ENCODE measurements at regions not wholly inside any gene's neighbourhood (a gene's known extent, or its start where the extent isn't known, plus 50 kb on each side); places are given as distances from the start of the nearest gene placed in this dataset.

DNA sequence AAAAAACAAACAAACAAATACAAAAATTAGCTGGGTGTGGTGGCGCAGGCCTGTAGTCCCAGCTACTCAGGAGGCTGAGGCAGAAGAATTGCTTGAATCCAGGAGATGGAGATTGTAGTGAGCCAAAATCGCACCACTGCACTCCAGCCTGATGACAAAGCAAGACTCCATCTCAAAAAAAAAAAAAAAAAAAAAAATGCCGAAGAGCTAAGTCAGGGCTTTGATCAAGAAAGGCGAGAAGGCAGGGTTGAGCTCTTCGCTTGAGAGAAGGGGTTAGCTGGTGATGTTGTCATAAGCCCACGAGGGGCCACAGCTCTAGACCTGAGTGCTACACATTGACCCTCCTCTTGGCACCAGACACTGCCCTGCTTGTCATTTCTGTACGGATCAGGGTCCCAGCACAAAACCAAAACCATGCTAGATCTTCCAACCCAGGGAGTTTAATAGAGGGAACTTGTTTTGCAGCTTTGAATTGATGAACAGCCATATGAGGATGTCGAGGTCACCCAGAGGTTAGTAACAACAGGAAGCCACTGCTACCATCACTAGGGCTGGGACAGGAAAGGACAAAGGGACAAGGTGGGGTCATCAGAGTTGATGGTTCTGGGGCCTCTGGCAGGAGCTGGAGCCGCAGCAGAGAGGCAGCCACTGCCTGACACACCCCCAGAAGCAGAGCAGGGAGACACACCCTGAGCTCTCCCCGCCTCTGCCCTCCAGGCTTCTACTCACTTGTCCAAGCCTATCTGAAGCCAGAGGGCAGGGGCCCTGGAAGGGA, 122.7 kb downstream of the SNX5 start:
- CTCF ChIA-PET (ENCODE audit: partially characterized antibody) = interaction anchor here (0.7 to 1.6 kb wide), 3 partner anchors 153 to 400 kb away, joined by 3 read pairs; no protein-coding TSS in a partner anchor
- FAIRE-seq = no peak
- no peaks in the 10 kb centered on the region for H3K27me3 ChIP-seq (replicated peaks in 1 of 4; ENCODE audit: control insufficient read depth in 3 of 4, extremely low read depth in 1 of 4, insufficient read depth in 3 of 4, low read length in 3 of 4)

More for the DNA sequence above, 122.7 kb downstream of the SNX5 start:
- DNase-seq (ENCODE audit: low read depth in 1 of 2, low spot score in 2 of 2) = no peak
- H2BK15ac ChIP-seq (ENCODE audit: low read length) = no peak overlapping the region
- no peaks in the 10 kb centered on the region for H3K79me1 ChIP-seq (ENCODE audit: low read depth, low read length)
- WGBS, 2 experiments (ENCODE audit: extremely low coverage in 1 of 2, insufficient coverage in 1 of 2, insufficient read length in 1 of 2, insufficient replicate concordance in 2 of 2, low coverage in 1 of 2, low lambda C conversion rate in 2 of 2, missing lambda C conversion rate in 1 of 2) = 88% methylated on average over 8 of the region's 10 CpGs; no CpG with 5 or more reads in 1 of the 2 experiments
- no peaks in the 10 kb centered on the region for H3K36me3 ChIP-seq (ENCODE audit: control insufficient read depth in 2 of 4, insufficient read depth in 4 of 4, low read length in 3 of 4)
- no peak overlapping the region for H2BK120ac ChIP-seq (replicated peaks; ENCODE audit: low read depth, low read length)
- H2BK5ac ChIP-seq (ENCODE audit: low read depth, low read length) = no peak overlapping the region
- H3K14ac ChIP-seq (ENCODE audit: insufficient read length) = no peak overlapping the region
- no peaks in the 10 kb centered on the region for H3K9me3 ChIP-seq (ENCODE audit: insufficient read depth in 2 of 2, low read depth in 1 of 2, low read length in 1 of 2)
- H3K9ac ChIP-seq (replicated peaks in 1 of 4; ENCODE audit: extremely low read depth in 1 of 4, low read depth in 3 of 4, low read length in 3 of 4) = no peak overlapping the region
- H4K91ac ChIP-seq (replicated peaks; ENCODE audit: insufficient read length, low read length) = no peak overlapping the region
- no peak for TF ChIP-seq SIX5 (IDR thresholded peaks at IDR 0.05; ENCODE audit: low read depth, low read length)
- H2BK20ac ChIP-seq (ENCODE audit: low read length) = no peak overlapping the region
- no peak overlapping the region for H3K56ac ChIP-seq (replicated peaks; ENCODE audit: insufficient read length, low read depth, low read length)
- H3K4me2 ChIP-seq (ENCODE audit: insufficient read depth in 1 of 2, low read depth in 2 of 2, low read length in 2 of 2) = no peak overlapping the region
- no peak overlapping the region for H3K18ac ChIP-seq (ENCODE audit: extremely low read depth, low read length)
- H3K4me3 ChIP-seq (ENCODE audit: extremely low read depth in 1 of 4, insufficient read depth in 2 of 4, low read depth in 3 of 4, low read length in 4 of 4) = no peak overlapping the region
- H3K23ac ChIP-seq (ENCODE audit: insufficient read length) = no peak overlapping the region
- POLR2A ChIA-PET (ENCODE audit: partially characterized antibody) = interaction anchor here (1.0 kb wide), 1 partner anchor 24 kb away, joined by 3 read pairs; no protein-coding TSS in a partner anchor
- no peak overlapping the region for H2AFZ ChIP-seq (ENCODE audit: low read length)
- no peaks in the 10 kb centered on the region; a peak in 1 of 7 replicates for H3K4me1 ChIP-seq (replicated peaks in 1 of 4; ENCODE audit: control insufficient read depth in 3 of 4, insufficient read depth in 4 of 4, low read length in 3 of 4)
- H3K4ac ChIP-seq (replicated peaks; ENCODE audit: insufficient read length, low read depth, low read length) = no peak overlapping the region
- H4K5ac ChIP-seq (ENCODE audit: insufficient read length, low read depth, low read length) = no peak overlapping the region
- no peak overlapping the region for H4K8ac ChIP-seq (ENCODE audit: extremely low read depth, insufficient read depth, low read length)
- no peak overlapping the region; the same call in 1 of the 2 replicates for H2BK12ac ChIP-seq (ENCODE audit: low read depth, low read length)
- no peak overlapping the region for H3K27ac ChIP-seq (ENCODE audit: low read depth, low read length)
- H4K20me1 ChIP-seq (replicated peaks in 1 of 2; ENCODE audit: control insufficient read depth in 1 of 2, insufficient read depth in 2 of 2, low read length in 2 of 2) = no peaks in the 10 kb centered on the region
- no peak overlapping the region for H2AK5ac ChIP-seq (ENCODE audit: low read depth, low read length)
- H3K79me2 ChIP-seq (ENCODE audit: control insufficient read depth in 1 of 2, insufficient read depth in 2 of 2, low read length in 2 of 2) = no peaks in the 10 kb centered on the region
- H3K23me2 ChIP-seq (ENCODE audit: low read depth, low read length) = peaks cover 1% of the 10 kb centered on the region; the same call in 1 of the 2 replicates

Measured in H1 (cell line).